ENCODE measurements at regions not wholly inside any gene's neighbourhood (a gene's known extent, or its start where the extent isn't known, plus 50 kb on each side); places are given as distances from the start of the nearest gene placed in this dataset.

DNA sequence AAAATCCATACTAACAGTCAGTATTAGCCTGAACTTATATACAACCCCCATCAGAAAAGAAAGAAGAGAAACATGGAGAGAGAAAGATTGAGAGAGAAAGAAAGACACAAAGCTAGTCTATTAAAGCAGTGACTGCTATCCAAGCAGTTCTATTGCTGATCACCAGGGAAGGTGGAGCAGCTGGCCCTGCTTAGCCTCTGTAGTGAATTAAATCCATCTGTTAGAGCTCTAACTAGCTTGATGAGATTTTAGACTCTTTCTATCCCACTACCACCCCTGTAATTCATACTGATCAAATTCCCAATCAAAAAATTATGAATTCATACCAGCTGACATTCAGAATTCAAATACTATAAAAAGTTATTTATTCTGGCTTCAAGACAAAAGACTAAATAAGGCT is 486.0 kb upstream of the LRRN3 start (continued):
- TF ChIP-seq, protein P1, sequence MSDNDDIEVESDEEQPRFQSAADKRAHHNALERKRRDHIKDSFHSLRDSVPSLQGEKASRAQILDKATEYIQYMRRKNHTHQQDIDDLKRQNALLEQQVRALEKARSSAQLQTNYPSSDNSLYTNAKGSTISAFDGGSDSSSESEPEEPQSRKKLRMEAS (IDR thresholded peaks at IDR 0.05; ENCODE audit: low read depth, low read length), result no peak
- TF ChIP-seq IRF5 (IDR thresholded peaks at IDR 0.05; ENCODE audit: borderline replicate concordance), result no peak
- TF ChIP-seq, protein P2, sequence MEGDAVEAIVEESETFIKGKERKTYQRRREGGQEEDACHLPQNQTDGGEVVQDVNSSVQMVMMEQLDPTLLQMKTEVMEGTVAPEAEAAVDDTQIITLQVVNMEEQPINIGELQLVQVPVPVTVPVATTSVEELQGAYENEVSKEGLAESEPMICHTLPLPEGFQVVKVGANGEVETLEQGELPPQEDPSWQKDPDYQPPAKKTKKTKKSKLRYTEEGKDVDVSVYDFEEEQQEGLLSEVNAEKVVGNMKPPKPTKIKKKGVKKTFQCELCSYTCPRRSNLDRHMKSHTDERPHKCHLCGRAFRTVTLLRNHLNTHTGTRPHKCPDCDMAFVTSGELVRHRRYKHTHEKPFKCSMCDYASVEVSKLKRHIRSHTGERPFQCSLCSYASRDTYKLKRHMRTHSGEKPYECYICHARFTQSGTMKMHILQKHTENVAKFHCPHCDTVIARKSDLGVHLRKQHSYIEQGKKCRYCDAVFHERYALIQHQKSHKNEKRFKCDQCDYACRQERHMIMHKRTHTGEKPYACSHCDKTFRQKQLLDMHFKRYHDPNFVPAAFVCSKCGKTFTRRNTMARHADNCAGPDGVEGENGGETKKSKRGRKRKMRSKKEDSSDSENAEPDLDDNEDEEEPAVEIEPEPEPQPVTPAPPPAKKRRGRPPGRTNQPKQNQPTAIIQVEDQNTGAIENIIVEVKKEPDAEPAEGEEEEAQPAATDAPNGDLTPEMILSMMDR (IDR thresholded peaks at IDR 0.05 in 2 of 3, conservative IDR thresholded peaks at IDR 0.05 in 1 of 3; ENCODE audit: control insufficient read depth in 2 of 3, extremely low read depth in 1 of 3, insufficient read depth in 1 of 3, low read depth in 3 of 3, low read length in 3 of 3), result no peak
- no peak for TF ChIP-seq TBL1XR1 (IDR thresholded peaks at IDR 0.05; ENCODE audit: low read depth, low read length)
- TF ChIP-seq NR2C2 (IDR thresholded peaks at IDR 0.05; ENCODE audit: borderline replicate concordance, control insufficient read depth, insufficient read length, low read depth), result no peak
- no peak for TF ChIP-seq TAF1 (IDR thresholded peaks at IDR 0.05; ENCODE audit: borderline replicate concordance, low read depth, low read length)

DNA sequence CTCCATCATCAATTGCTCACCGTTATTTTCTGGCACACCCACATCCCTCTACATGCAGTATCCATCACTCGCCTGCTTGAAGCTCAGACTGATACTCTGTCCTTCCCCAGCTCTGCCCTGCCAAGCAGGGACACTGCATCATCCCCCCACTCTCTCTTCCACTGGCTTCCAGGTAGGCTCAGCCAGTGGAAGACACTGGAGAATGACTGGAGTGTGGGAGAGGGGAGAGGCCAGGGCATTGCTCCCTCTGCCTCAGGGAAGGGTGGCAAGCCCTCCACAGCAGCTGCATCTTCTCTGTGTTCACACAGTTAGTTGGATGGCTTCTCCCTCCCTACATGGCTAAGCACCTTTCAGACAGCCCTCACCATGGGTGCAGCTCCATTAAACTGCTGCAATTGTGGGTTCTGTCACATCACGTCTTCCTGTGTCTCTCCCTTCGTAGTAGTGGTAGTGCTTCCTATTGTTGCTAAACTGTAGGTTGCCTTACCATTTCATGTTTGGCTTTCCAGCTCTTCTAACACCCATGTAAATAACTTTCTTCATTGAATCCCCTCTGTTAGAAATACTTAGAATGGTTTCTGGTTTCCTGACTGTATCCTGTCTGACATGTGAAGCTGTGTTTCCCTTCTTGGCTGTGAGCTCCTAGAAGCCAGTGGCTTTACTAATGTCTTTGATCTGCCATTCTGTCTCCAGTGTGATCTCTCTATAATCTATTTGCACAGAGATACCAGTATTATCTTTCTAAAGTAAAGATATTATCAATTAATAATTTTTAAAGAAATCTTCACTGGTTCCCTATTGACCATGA is 483.7 kb upstream of the LRRN3 start:
- ChIA-PET SMC1A (ENCODE audit: uncharacterized antibody, unreplicated experiment) (no interaction called here), POLR2A (no interaction called here), RAD21 (ENCODE audit: unreplicated experiment) (no interaction called here), CTCF (no interaction called here)
- DNase-seq (ENCODE audit: low read depth, low spot score) (no peak), ATAC-seq (no peak), FAIRE-seq (no peak)
- Histone ChIP-seq H3K4me2 (ENCODE audit: control insufficient read depth, insufficient read depth) (no peak overlapping the region), H3K79me2 (ENCODE audit: control insufficient read depth, insufficient read depth, low read length) (no peaks in the 10 kb centered on the region), H3K27ac (ENCODE audit: control insufficient read depth, insufficient read depth) (no peak overlapping the region), H2AFZ (ENCODE audit: control insufficient read depth, low read depth, low read length) (no peak overlapping the region), H3K4me1 (ENCODE audit: control insufficient read depth, insufficient read depth, low read length) (no peaks in the 10 kb centered on the region), H3K9me3 (replicated peaks; ENCODE audit: control insufficient read depth, insufficient read depth, low read length) (no peaks in the 10 kb centered on the region), H3K27me3 (replicated peaks in 1 of 2; ENCODE audit: control insufficient read depth in 2 of 2, insufficient read depth in 2 of 2, low read length in 1 of 2) (no peaks in the 10 kb centered on the region), H3K9ac (ENCODE audit: control insufficient read depth, insufficient read depth, low read length) (no peak overlapping the region), H3K36me3 (ENCODE audit: control insufficient read depth in 2 of 2, insufficient read depth in 2 of 2, low read length in 1 of 2) (no peaks in the 10 kb centered on the region), H4K20me1 (ENCODE audit: control insufficient read depth, insufficient read depth) (no peaks in the 10 kb centered on the region), H3K4me3 (no peak overlapping the region)
- intact Hi-C loops (cut with micrococcal nuclease; ENCODE audit: unreplicated experiment) (no loop called here), in situ Hi-C loops (cut with MboI) (no loop called here)
- WGBS (ENCODE audit: insufficient coverage, insufficient replicate concordance, low lambda C conversion rate, missing lambda C conversion rate), result 49% methylated on average over 4 of the region's 4 CpGs
- no TSS peak for BruUV-seq (replicated peaks)
- TF ChIP-seq BRCA1 (IDR thresholded peaks at IDR 0.05; ENCODE audit: low read depth, low read length), result no peak
- no peak for TF ChIP-seq KAT2A (conservative IDR thresholded peaks at IDR 0.05; ENCODE audit: control insufficient read depth, low read depth, low read length)
- no peak for TF ChIP-seq POLR2AphosphoS2 (IDR thresholded peaks at IDR 0.05; ENCODE audit: low read depth, low read length)
- TF ChIP-seq PKNOX1 (IDR thresholded peaks at IDR 0.05), result no peak
- no peak for TF ChIP-seq EP300 (IDR thresholded peaks at IDR 0.05; ENCODE audit: borderline replicate concordance in 1 of 2, control insufficient read depth in 1 of 2, low read depth in 2 of 2, low read length in 2 of 2)
- TF ChIP-seq, protein P3, sequence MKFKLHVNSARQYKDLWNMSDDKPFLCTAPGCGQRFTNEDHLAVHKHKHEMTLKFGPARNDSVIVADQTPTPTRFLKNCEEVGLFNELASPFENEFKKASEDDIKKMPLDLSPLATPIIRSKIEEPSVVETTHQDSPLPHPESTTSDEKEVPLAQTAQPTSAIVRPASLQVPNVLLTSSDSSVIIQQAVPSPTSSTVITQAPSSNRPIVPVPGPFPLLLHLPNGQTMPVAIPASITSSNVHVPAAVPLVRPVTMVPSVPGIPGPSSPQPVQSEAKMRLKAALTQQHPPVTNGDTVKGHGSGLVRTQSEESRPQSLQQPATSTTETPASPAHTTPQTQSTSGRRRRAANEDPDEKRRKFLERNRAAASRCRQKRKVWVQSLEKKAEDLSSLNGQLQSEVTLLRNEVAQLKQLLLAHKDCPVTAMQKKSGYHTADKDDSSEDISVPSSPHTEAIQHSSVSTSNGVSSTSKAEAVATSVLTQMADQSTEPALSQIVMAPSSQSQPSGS (IDR thresholded peaks at IDR 0.05; ENCODE audit: low read length), result no peak
- no peak for TF ChIP-seq CEBPB (IDR thresholded peaks at IDR 0.05; ENCODE audit: borderline replicate concordance in 1 of 2, low read depth in 2 of 2, low read length in 2 of 2)
